Fibroblast of skin of scalp (primary cell): ENCODE measurements at regions not wholly inside any gene's neighbourhood (a gene's known extent, or its start where the extent isn't known, plus 50 kb on each side); places are given as distances from the start of the nearest gene placed in this dataset.
"Not testable (repeated sequence)": the region's sequence is repeated elsewhere in the genome, so short reads cannot be mapped to it uniquely, and the experiment has no call there.

Source experiments
- DNase-seq: peaks from one replicate; pipeline ENCODE4 v3.0.0-alpha.2; 2013

GRCh38 chr13:69649063-69649392 is 458.6 kb upstream of the ATXN8OS start:
- no peak for DNase-seq

GRCh38 chr13:69648340-69649062 is 459.1 kb upstream of the ATXN8OS start:
- DNase-seq: no peak

- DNase-seq: no peak
Observed at GRCh38 chr13:69644447-69644846, 463.2 kb upstream of the ATXN8OS start.

DNA sequence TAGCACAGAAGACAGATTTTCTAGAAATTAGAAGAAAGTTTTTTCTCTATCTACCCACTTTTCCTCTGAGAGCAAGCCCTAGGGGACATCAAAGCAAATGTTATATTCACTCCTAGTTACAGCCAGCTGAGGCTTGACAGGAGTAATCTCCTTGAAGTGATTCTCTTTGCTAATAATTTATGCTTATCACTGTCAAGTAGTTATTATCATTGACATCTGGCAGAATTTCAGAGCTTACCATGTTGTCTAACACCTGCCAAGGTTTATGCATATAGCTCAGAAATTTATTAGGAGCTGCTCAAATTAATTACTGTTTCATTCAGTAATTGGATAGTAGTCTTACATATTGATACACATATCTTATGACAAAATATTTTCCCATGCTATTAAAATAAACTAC is 465.9 kb upstream of the ATXN8OS start:
- DNase-seq: no peak

DNA sequence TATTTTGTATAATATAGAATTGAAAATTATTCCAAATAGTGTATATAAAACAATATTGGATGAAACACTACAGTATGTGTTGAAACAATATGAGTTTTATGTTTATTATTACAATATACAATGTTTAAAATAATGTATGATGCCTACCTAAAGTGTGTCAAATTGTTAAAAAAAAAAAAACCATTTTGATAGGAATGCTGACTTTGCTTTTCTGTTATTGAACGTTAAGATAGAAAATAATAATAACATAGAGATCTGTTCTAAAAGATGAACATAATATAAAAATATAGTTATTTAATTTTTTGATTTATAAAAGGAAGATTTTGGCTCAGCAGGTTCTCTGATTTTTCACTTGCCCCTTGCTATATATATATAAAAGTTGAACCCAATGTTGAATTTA is 474.6 kb upstream of the ATXN8OS start:
- DNase-seq: no peak

DNA sequence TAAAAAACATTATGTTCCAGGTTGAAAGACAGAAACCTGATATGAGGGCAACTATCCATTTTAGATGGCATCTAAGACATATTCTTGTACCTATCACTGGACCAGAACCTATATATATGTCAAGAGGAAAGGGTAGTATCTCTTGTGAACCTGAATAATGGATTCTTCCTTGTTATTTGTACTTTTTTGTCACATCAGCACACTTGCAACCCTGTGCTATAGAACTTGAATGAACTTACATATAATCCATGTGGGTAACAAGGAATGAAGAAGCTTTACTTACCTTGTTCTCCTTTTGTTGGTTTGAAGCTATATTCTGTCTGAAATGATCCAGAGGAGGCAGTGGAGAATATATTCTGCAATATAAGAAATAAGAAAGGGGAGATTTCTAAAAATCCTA is 483.7 kb upstream of the ATXN8OS start:
- DNase-seq: no peak

DNA sequence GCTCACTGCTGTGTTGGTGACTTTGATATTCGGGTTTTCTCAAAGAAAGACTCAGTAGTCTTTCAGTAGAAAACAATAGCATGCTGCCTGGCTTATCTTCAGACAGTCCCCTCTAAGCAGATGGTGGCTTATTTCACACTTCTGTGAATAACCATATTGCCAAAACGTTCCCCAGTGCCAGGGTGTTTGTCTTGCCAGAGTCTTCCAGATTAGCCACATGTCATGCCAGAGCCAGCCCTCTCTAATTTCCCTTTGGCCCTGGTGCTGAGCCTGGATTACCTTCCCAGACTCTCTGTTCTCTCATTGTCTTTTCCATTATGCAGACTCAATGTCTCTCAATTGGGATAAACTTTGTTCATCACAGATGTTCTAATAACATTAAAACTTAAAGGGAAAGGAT is 488.0 kb upstream of the ATXN8OS start:
- DNase-seq: no peak

DNA sequence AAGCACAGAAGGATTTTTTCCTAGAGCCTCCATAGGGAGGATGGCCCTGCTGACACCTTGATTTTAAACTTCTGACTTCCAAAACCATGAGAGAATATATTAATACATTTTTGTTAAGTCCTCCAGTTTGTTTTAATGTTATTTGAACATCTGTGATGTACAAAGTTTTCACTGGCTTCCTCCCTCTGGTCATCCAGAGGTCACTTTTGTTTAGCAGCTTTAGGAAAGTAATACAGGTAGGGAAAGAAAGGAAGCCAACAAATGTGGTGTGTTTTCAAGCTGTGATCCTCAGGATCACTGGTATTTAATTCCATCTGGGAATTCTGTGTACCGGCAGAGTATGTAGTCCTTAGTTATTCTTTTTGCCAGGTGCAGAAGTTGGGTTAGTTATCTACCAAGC is 488.8 kb upstream of the ATXN8OS start:
- no peak for DNase-seq

DNA sequence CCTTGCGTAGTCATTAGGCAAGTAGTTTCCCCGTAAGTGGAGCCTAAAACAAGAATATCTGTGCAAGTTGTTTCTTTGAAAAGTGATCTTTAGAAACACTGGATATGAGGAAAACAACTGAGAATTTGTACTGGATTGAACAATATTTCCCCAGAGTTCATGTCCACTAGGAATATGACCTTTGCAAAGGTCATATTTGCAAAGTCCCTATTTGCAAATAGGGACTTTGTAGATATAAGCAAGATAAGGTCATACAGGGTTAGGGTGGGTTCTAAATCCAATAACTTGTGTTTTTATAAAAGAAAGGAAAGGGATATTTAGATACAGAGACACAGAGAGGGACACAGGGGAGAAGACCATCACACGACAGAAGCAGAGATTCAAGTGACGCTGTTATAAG is 489.2 kb upstream of the ATXN8OS start:
- DNase-seq: no peak

- DNase-seq: no peak
Observed at GRCh38 chr13:69617587-69617986, 490.0 kb upstream of the ATXN8OS start.

DNA sequence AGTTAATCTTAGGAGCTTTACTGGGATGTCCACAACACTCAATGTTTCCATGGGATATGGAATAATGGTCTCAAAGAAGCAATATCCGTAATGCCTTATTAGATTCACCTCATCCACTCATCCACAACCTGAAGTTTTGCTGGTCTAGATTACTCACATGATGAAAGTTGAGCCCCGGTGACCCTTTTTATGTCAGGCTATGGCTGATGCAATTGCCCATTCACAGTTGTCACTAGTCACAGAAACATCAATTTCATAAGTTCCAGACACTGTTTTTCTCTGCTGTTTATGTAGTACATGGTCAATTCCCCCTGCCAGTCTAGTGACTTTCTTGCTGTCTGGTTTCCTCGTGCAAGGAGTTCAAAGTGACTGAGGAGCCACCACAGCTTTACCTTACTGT is 491.2 kb upstream of the ATXN8OS start:
- no peak for DNase-seq

GRCh38 chr13:69615055-69615454 is 492.6 kb upstream of the ATXN8OS start:
- not testable (repeated sequence) for DNase-seq

- no peak for DNase-seq
Observed at GRCh38 chr13:69604698-69605097, 502.9 kb upstream of the ATXN8OS start.

DNA sequence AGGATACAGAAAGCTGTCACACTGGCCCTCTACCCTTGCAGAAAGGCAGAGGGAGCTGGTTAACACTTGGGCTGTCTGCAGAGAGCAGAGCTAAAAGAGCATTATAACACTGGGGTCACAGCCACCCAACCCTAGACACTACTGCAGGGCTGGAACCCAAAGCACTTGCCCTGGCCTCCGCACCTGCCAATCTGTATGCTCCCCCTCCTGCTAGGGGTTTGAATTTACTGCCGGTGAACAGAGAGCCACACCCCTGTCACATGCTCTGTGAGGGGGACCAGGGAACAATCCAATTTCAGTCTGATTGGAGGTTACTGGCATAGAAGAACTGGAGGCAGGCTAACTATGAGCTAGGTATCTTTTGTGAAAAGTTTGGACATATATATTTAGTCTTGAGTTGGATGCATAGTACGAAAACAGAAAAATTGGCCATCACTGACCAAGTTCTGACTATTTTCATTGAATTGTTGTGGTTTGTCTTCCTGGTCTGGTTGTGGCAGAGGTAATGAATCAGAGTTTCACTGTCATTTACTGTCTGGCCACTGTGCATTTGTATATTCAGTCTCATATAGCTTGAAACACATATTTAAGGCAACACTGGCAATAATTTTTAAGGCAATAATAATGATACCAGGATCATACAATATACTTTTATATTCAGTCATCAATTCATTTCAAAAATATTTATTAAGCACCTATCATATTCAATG is 504.3 kb upstream of the ATXN8OS start:
- DNase-seq: no peak

- DNase-seq: no peak
Observed at GRCh38 chr13:69601661-69602060, 506.0 kb upstream of the ATXN8OS start.

- no peak for DNase-seq
Observed at GRCh38 chr13:69600811-69601210, 506.8 kb upstream of the ATXN8OS start.

DNA sequence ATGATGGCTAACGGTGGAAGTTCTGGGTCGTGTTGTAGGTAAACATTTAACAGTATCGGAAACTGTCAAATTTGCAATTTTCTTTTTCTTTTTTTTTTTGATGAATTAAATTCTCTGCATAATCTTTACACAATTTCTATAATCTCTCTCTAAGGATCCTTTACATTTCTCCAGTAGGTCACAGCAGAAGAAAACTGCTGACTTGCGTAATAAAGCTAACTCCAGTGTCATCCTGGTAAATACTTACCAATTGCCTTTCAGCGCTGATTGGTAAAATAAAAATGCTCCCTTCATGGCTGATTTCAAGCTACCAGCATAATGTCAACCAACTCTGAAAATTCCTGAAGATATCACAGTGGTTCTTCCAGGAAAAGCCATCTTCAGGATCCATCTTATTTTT is 510.5 kb upstream of the ATXN8OS start:
- DNase-seq: no peak

GRCh38 chr13:69595181-69595580 is 512.4 kb upstream of the ATXN8OS start:
- no peak for DNase-seq

DNA sequence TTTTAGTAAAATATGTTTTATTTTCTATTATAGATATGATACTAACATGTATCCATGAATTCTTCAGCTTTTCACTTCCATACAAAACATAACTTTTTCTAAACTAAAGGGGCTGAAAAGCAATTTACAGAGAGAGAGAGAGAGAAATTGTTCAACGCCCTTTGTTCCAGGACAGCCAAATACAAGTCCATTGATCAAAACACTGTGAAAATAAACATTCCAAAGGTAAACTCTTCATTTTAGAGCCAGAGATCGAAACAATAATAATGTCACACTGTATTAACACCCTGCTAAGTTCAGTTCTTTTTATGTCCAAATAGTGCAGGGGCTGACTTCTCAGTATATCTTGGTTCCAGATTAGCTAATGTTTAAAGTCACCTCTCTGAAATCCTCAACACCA is 516.2 kb upstream of the ATXN8OS start:
- no peak for DNase-seq

DNA sequence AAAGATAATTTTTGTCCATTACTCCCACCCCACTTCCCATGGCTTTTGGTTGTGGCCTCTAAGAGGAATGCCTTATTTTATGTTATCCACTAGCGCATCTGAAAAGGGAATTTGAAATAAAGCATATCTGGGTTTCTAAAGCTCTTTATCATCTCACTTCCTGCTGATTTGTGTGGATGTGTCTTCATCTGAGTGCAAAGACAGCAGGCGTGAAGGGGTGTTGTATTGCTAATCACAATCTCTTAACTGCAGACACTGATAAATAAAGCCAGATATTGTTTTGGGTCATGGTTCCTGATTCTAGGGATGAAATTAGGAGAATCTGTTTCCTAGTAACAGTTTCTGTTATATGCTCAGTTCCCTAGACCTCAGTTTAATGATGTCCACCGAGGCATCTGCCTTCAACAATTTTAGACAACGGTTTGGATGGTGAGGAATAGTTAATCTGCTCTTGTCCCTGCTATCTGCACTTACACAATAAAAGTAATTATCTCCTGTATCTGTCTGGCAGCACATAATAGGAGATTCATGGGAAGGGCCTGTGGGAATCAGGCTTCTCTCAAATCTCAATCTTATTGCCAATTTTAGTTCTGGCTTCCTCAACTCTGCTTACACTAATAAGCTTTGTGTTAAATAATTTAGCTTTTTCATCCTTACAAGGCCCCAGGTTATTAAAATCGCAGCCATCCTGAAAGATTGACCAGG is 517.9 kb upstream of the ATXN8OS start:
- no peak for DNase-seq

DNA sequence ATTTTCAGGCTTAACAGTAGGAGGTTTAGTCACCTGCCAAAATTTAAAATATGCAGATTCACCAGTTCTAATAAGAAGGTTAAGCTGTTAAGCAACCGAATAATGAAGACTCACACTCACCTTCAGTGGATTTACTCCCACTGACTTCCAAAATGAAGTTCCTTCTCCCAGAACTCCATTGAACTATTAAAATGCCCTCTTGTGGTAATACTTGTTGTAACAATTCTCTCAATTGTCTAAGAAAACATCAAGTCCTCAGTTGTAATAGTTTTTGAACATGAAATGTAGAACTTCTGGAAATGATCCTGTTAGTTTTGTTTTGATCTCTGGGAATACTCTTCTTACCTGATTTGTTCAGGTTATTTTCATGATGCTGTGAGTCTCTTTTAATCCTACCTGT is 522.0 kb upstream of the ATXN8OS start:
- no peak for DNase-seq

DNA sequence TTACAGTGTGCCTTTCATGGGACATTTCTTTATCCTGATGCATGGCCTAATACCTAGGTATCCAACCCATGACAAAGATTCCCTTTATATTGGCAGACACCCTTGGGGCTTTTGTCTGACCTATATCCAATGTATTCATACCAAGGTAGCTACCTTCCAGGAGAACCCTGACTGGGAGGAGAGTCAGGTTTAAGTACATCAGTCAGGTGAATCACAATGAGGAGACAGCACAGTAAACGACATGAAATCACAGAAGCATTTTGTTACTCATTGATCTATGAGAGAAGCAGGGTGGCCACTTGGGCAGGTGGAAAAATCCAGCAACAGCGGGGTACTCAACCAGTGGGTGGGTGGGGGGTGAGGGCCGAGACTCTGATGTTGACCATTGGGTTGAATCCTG is 527.4 kb upstream of the ATXN8OS start:
- no peak for DNase-seq

- DNase-seq: no peak
Observed at GRCh38 chr13:69579351-69579750, 528.3 kb upstream of the ATXN8OS start.
